NCI-H2029 treated with DMSO at 0.1 percent for 48 hours (cell line): ENCODE measurements at regions not wholly inside any gene's neighbourhood (a gene's known extent, or its start where the extent isn't known, plus 50 kb on each side); places are given as distances from the start of the nearest gene placed in this dataset.
A peak's percentile ranks its signal among the peaks of the same experiment; 100 is the strongest.
"Not testable (repeated sequence)": the region's sequence is repeated elsewhere in the genome, so short reads cannot be mapped to it uniquely, and the experiment has no call there.

Experiments
- DNase-seq: peaks from one replicate; lab custom pipeline; 2025; lab: John Stamatoyannopoulos, UW

- DNase-seq: no peak
Observed at GRCh38 chr2:12452185-12452584, 264.6 kb upstream of the TRIB2 start.

- DNase-seq: no peak
Observed at GRCh38 chr2:12453731-12454130, 263.0 kb upstream of the TRIB2 start.

- DNase-seq: no peak
Observed at GRCh38 chr2:12455661-12456060, 261.1 kb upstream of the TRIB2 start.

- DNase-seq: peak; percentile 9
Observed at GRCh38 chr2:12456293-12457106, 260.2 kb upstream of the TRIB2 start.

GRCh38 chr2:12457831-12458230 is 258.9 kb upstream of the TRIB2 start:
- DNase-seq: no peak

- no peak for DNase-seq
Observed at GRCh38 chr2:12463189-12463588, 253.5 kb upstream of the TRIB2 start.

- no peak for DNase-seq
Observed at GRCh38 chr2:12465631-12466135, 251.1 kb upstream of the TRIB2 start.

- no peak for DNase-seq
Observed at GRCh38 chr2:12467303-12467702, 249.4 kb upstream of the TRIB2 start.

- no peak for DNase-seq
Observed at GRCh38 chr2:12469141-12469561, 247.6 kb upstream of the TRIB2 start.

- not testable (repeated sequence) for DNase-seq
Observed at GRCh38 chr2:12472265-12472664, 244.5 kb upstream of the TRIB2 start.

- no peak for DNase-seq
Observed at GRCh38 chr2:12478151-12479064, 238.3 kb upstream of the TRIB2 start.

GRCh38 chr2:12479065-12479601 is 237.6 kb upstream of the TRIB2 start:
- DNase-seq: no peak

GRCh38 chr2:12484536-12485115 is 232.1 kb upstream of the TRIB2 start:
- no peak for DNase-seq

GRCh38 chr2:12486205-12487118 is 230.3 kb upstream of the TRIB2 start:
- DNase-seq: no peak

GRCh38 chr2:12487253-12488004 is 229.3 kb upstream of the TRIB2 start:
- no peak for DNase-seq

GRCh38 chr2:12488352-12489318 is 228.1 kb upstream of the TRIB2 start:
- DNase-seq: no peak

GRCh38 chr2:12490641-12491040 is 226.1 kb upstream of the TRIB2 start:
- DNase-seq: no peak

GRCh38 chr2:12492360-12492759 is 224.4 kb upstream of the TRIB2 start:
- not testable (repeated sequence) for DNase-seq

- DNase-seq: no peak
Observed at GRCh38 chr2:12493031-12493513, 223.7 kb upstream of the TRIB2 start.
